Lung (tissue), 11 donors: ENCODE measurements at regions not wholly inside any gene's neighbourhood (a gene's known extent, or its start where the extent isn't known, plus 50 kb on each side); places are given as distances from the start of the nearest gene placed in this dataset.

Experiments used
- ATAC-seq: fragments of 200-7000 bp; cut with Tn5 transposase; one replicate; pipeline ENCODE4 v1.9.1; 2020; ENCODE audit warnings: moderate number of reproducible peaks; ENCODE audit not compliant: insufficient read depth, low FRiP score
- DNase-seq, 3 donors: peaks; one replicate each; pipeline ENCODE4 v3.0.0-alpha.2; 2013 to 2017
- H3K27ac ChIP-seq, 2 donors: one replicate each; pipeline ENCODE4 v1.5.1; 2013; ENCODE audit warnings: mild to moderate bottlenecking in 2 of 2, moderate library complexity in 2 of 2, control low read depth in 1 of 2, inconsistent platforms in 1 of 2, low read depth in 1 of 2, low read length in 1 of 2
- H3K27me3 ChIP-seq, 3 donors: one replicate each; pipeline ENCODE4 v1.5.1; 2013; ENCODE audit warnings: low read length in 2 of 3; ENCODE audit not compliant: control insufficient read depth in 3 of 3, insufficient read depth in 3 of 3
- H3K36me3 ChIP-seq, 4 donors: one replicate each; pipeline ENCODE4 v1.5.1; 2013; ENCODE audit warnings: low read length in 4 of 4, mild to moderate bottlenecking in 1 of 4, moderate library complexity in 1 of 4; ENCODE audit not compliant: control insufficient read depth in 4 of 4, insufficient read depth in 4 of 4
- H3K4me1 ChIP-seq, 5 donors: one replicate each; pipeline ENCODE4 v1.5.1; 2013; ENCODE audit warnings: low read length in 5 of 5, mild to moderate bottlenecking in 2 of 5, moderate library complexity in 1 of 5; ENCODE audit not compliant: control insufficient read depth in 5 of 5, insufficient read depth in 5 of 5
- H3K4me3 ChIP-seq: one replicate; pipeline ENCODE4 v1.5.1; 2013; ENCODE audit warnings: mild to moderate bottlenecking, control low read depth, moderate library complexity
- H3K9ac ChIP-seq, 2 donors: one replicate each; pipeline ENCODE4 v1.5.1; 2013; ENCODE audit warnings: low read length in 2 of 2, control low read depth in 1 of 2; ENCODE audit not compliant: insufficient read depth in 1 of 2
- H3K9me3 ChIP-seq, 4 donors: one replicate each; pipeline ENCODE4 v1.5.1; 2013; ENCODE audit warnings: low read length in 3 of 4, mild to moderate bottlenecking in 1 of 4, moderate library complexity in 1 of 4; ENCODE audit not compliant: control insufficient read depth in 4 of 4, insufficient read depth in 3 of 4
- CTCF ChIP-seq: IDR thresholded peaks from 2 replicates; pipeline ENCODE4 v1.5.1; 2012; ENCODE audit warnings: mild to moderate bottlenecking; ENCODE audit errors: control extremely low read depth, extremely low read depth
- WGBS, 2 donors: extraction: QIAGEN DNeasy Blood & Tissue Kit; methylation state at CpG; one replicate each; pipeline ENCODE4 v1.1.7; 2013; 5-methylcytosine and 5-hydroxymethylcytosine counted together
- donor health status: control.
- donor health status: control.
- donor health status: Bipolar disorder and iron deficiency.
- donor health status: healthy.
- donor health status: DM: yes; HTN: yes; CAD: no.

DNA sequence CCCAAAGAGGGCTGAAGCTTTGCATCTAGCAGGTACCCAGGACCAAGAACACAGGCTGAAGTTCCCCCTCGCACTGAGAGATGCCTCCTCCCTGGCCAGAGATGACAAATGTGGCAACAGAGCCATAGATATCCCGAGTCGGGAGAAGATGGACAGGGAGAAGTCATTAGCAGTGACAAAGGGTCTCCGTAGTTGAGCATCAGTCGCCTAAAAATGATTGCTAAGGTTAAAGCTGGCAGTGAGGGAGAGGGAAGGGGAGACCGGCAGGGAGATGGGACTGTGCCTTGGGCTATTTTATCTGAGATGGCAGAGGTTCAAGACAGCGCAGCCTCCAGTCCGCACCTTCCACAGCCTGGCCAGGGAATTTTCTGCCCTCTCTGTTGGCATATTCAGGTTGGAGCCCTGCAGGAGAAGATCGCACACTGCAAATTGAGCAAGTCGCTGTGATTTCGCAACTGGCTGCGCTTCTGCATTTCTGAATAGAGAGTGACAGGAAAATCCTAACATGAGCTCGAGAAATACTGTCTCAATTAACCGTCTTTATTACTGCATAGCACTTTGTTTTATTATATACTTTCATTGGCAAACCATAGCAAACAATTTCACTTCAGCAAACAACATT lies 238.9 kb upstream of the GPR26 start:
- Histone ChIP-seq H3K9me3 (peaks cover 0 to 3% (median 0%) of the 10 kb centered on the region in 4 donors), H3K36me3 (no peaks in the 10 kb centered on the region), H3K27me3 (peaks cover 0 to 45% (median 15%) of the 10 kb centered on the region in 3 donors), H3K4me1 (no peaks in the 10 kb centered on the region), H3K9ac (no peak overlapping the region), H3K27ac (no peak overlapping the region), H3K4me3 (no peak overlapping the region)
- 57 to 61% methylated on average over 14 of the region's 14 CpGs for WGBS, 2 donors
- no peak for TF ChIP-seq CTCF
- no peak for ATAC-seq
- peak in 1 of 3 donors; percentile 34 for DNase-seq

GRCh38 chr10:123428391-123428790 lies 237.8 kb upstream of the GPR26 start:
- Histone ChIP-seq H3K4me1 (no peaks in the 10 kb centered on the region), H3K27me3 (peaks cover 0 to 45% (median 19%) of the 10 kb centered on the region in 3 donors), H3K9me3 (peaks cover 0 to 3% (median 0%) of the 10 kb centered on the region in 4 donors), H3K27ac (no peak overlapping the region), H3K4me3 (no peak overlapping the region), H3K9ac (no peak overlapping the region), H3K36me3 (no peaks in the 10 kb centered on the region)
- 37 to 70% methylated on average over 11 of the region's 11 CpGs for WGBS, 2 donors
- ATAC-seq: no peak
- no peak for TF ChIP-seq CTCF
- DNase-seq: no peak

- peaks cover 0 to 3% (median 0%) of the 10 kb centered on the region in 4 donors for H3K9me3 ChIP-seq
- TF ChIP-seq CTCF: no peak
- peaks cover 0 to 45% (median 20%) of the 10 kb centered on the region in 3 donors for H3K27me3 ChIP-seq
- H3K36me3 ChIP-seq: no peaks in the 10 kb centered on the region
- no peaks in the 10 kb centered on the region for H3K4me1 ChIP-seq
- H3K4me3 ChIP-seq: no peak overlapping the region
- WGBS, 2 donors: 72 to 80% methylated on average over 14 of the region's 14 CpGs
- no peak overlapping the region for H3K27ac ChIP-seq
- ATAC-seq (no peak), DNase-seq (no peak)
- H3K9ac ChIP-seq: no peak overlapping the region
Observed at GRCh38 chr10:123429706-123430221, 236.4 kb upstream of the GPR26 start.
